Fibroblast of lung (primary cell): ENCODE measurements at regions not wholly inside any gene's neighbourhood (a gene's known extent, or its start where the extent isn't known, plus 50 kb on each side); places are given as distances from the start of the nearest gene placed in this dataset.

ENCODE experiments used
- DNase-seq, 2 donors: peaks; one replicate each; pipeline versions ENCODE4 v3.0.0 to v3.0.0-alpha.2; 2010; ENCODE audit warnings: low read depth in 2 of 2
- H2AFZ ChIP-seq: 2 replicates; pipeline ENCODE4 v1.5.1; 2012; ENCODE audit warnings: low read length, control low read depth, inconsistent platforms
- H3K27ac ChIP-seq: 2 replicates; pipeline ENCODE4 v1.5.1; 2011; ENCODE audit warnings: low read length, control low read depth; ENCODE audit not compliant: insufficient read depth
- H3K27me3 ChIP-seq: 2 replicates; pipeline ENCODE4 v1.5.1; 2011; ENCODE audit warnings: mild to moderate bottlenecking, low read length; ENCODE audit not compliant: control insufficient read depth, insufficient read depth
- H3K36me3 ChIP-seq: 2 replicates; pipeline ENCODE4 v1.5.1; 2011; ENCODE audit warnings: low read length; ENCODE audit not compliant: control insufficient read depth, insufficient read depth
- H3K4me1 ChIP-seq: 2 replicates; pipeline ENCODE4 v1.5.1; 2011; ENCODE audit warnings: low read length; ENCODE audit not compliant: control insufficient read depth, insufficient read depth; ENCODE audit errors: extremely low read depth
- H3K4me2 ChIP-seq: 2 replicates; pipeline ENCODE4 v1.5.1; 2011; ENCODE audit warnings: low read length, control low read depth; ENCODE audit not compliant: insufficient read depth; ENCODE audit errors: extremely low read depth
- H3K4me3 ChIP-seq, 4 experiments: fragments of 200-600 bp in 1 of 4; sonication (generic) in 1 of 4; replicated peaks in 1 of 4; 2 replicates each; pipeline ENCODE4 v1.5.1; 2011 to 2016; ENCODE audit warnings: low read length in 4 of 4, low read depth in 3 of 4, mild to moderate bottlenecking in 3 of 4, control low read depth in 2 of 4, inconsistent platforms in 1 of 4, mixed read lengths in 1 of 4; ENCODE audit not compliant: insufficient read depth in 1 of 4; ENCODE audit errors: control extremely low read depth in 1 of 4
- H3K79me2 ChIP-seq: 2 replicates; pipeline ENCODE4 v1.5.1; 2012; ENCODE audit warnings: mild to moderate bottlenecking, low read length, inconsistent platforms; ENCODE audit not compliant: control insufficient read depth, insufficient read depth
- H3K9ac ChIP-seq: 2 replicates; pipeline ENCODE4 v1.5.1; 2011; ENCODE audit warnings: mild to moderate bottlenecking, low read length, control low read depth; ENCODE audit not compliant: insufficient read depth
- H3K9me3 ChIP-seq: 2 replicates; pipeline ENCODE4 v1.5.1; 2012; ENCODE audit warnings: low read depth, low read length; ENCODE audit not compliant: control insufficient read depth, insufficient read depth
- H4K20me1 ChIP-seq: 2 replicates; pipeline ENCODE4 v1.5.1; 2011; ENCODE audit warnings: low read length; ENCODE audit not compliant: control insufficient read depth, insufficient read depth; ENCODE audit errors: extremely low read depth
- EZH2 ChIP-seq: IDR thresholded peaks from 2 replicates; pipeline ENCODE4 v1.5.1; 2012; ENCODE audit warnings: low read length, control low read depth, mild to moderate bottlenecking; ENCODE audit errors: missing control alignments
- TF ChIP-seq, protein P1 (sequence below), 2 donors: IDR thresholded peaks in 1 of 2; conservative IDR thresholded peaks in 1 of 2; 1 replicate in 1 of 2; 2 replicates in 1 of 2; pipeline ENCODE4 v1.5.1; 2011 to 2012; ENCODE audit warnings: low read length in 2 of 2, control low read depth in 1 of 2, inconsistent platforms in 1 of 2, low read depth in 1 of 2, mild to moderate bottlenecking in 1 of 2

DNA sequence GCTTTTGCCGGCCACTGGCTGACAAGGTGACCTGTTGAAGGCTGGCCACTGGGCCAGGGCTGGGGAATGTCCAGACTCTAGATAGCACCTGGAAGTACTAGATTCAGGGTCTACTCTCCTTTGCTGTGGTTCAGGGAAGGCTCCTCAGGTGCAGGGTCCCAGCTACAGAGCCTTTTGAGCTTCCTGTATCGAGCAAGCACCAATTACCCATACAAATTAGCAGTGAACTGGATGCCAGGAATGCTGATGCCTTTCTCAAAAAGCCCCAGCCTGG, 213.4 kb downstream of the CYP26B1 start:
- no peak overlapping the region for H3K9ac ChIP-seq
- TF ChIP-seq, protein P1, sequence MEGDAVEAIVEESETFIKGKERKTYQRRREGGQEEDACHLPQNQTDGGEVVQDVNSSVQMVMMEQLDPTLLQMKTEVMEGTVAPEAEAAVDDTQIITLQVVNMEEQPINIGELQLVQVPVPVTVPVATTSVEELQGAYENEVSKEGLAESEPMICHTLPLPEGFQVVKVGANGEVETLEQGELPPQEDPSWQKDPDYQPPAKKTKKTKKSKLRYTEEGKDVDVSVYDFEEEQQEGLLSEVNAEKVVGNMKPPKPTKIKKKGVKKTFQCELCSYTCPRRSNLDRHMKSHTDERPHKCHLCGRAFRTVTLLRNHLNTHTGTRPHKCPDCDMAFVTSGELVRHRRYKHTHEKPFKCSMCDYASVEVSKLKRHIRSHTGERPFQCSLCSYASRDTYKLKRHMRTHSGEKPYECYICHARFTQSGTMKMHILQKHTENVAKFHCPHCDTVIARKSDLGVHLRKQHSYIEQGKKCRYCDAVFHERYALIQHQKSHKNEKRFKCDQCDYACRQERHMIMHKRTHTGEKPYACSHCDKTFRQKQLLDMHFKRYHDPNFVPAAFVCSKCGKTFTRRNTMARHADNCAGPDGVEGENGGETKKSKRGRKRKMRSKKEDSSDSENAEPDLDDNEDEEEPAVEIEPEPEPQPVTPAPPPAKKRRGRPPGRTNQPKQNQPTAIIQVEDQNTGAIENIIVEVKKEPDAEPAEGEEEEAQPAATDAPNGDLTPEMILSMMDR (conservative IDR thresholded peaks at IDR 0.05 in 1 of 2, IDR thresholded peaks at IDR 0.05 in 1 of 2; ENCODE audit: low read depth in 1 of 2, low read length in 2 of 2): no peak
- no peaks in the 10 kb centered on the region for H3K79me2 ChIP-seq

DNA sequence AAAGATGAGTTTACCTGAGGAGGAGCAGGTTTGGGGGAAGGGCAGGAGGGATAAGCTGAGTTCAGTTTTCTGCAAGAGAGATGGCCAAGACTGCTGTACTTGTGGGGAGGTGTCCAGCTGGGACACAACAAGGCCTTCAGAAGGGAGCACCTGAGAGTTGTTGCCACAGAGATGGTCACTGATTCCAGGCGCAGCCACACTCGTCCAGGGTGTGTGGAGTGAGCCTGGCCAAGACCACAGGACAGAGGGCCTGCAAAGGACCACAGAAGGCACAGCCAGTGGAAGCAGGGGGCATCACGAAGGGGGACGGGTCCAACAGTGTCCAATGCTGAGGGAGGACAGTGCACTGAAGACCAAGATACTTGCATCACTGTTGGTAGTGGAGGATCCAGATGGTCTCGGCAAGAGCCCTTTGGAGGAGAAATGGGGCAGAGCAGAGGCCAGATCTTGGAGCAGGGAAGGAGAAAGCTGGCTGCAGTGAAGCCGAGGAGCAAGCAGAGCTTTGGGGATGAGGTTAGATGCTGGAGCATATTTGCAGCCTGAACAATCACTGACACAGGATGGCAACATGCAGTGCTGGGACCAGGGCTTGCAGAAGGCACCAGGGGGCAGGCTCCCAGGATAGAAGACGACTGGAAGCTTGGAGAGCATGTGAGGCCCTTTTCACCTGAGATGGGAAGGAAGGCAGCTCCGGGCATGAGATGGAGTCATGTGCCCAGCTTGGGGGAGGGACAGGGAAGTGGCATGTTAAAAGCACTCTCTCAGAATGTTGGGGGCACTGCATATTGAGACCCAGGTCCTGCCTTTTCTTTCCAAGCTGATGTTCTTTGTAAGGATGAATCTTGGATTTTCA, 214.0 kb downstream of the CYP26B1 start:
- TF ChIP-seq, protein P1 (conservative IDR thresholded peaks at IDR 0.05 in 1 of 2, IDR thresholded peaks at IDR 0.05 in 1 of 2; ENCODE audit: low read depth in 1 of 2, low read length in 2 of 2): peak in 1 of 2 donors; percentile 13
- TF ChIP-seq EZH2: no peak
- no peak overlapping the region for H3K4me3 ChIP-seq
- no peak overlapping the region for H3K4me2 ChIP-seq
- no peaks in the 10 kb centered on the region for H3K36me3 ChIP-seq
- no peaks in the 10 kb centered on the region for H4K20me1 ChIP-seq
- no peaks in the 10 kb centered on the region for H3K27me3 ChIP-seq
- H2AFZ ChIP-seq: no peak overlapping the region
- H3K9ac ChIP-seq: no peak overlapping the region
- H3K9me3 ChIP-seq: no peaks in the 10 kb centered on the region
- H3K27ac ChIP-seq: no peak overlapping the region
- H3K4me1 ChIP-seq: peaks cover 3% of the 10 kb centered on the region
- no peaks in the 10 kb centered on the region for H3K79me2 ChIP-seq
- DNase-seq: peak in 1 of 2 donors; percentile 33

More for the DNA sequence above, 213.4 kb downstream of the CYP26B1 start:
- Histone ChIP-seq H3K27me3 (no peaks in the 10 kb centered on the region), H4K20me1 (no peaks in the 10 kb centered on the region), H2AFZ (no peak overlapping the region), H3K36me3 (no peaks in the 10 kb centered on the region), H3K27ac (no peak overlapping the region), H3K4me1 (peaks cover 2% of the 10 kb centered on the region), H3K4me3 (no peak overlapping the region), H3K9me3 (no peaks in the 10 kb centered on the region), H3K4me2 (no peak overlapping the region)
- no peak for DNase-seq

GRCh38 chr2:71932780-71933466, 214.7 kb downstream of the CYP26B1 start:
- DNase-seq: no peak

More at GRCh38 chr2:71932780-71933466, 214.7 kb downstream of the CYP26B1 start:
- no peaks in the 10 kb centered on the region for H3K27me3 ChIP-seq
- H3K9ac ChIP-seq: no peak overlapping the region
- H3K4me3 ChIP-seq: no peak overlapping the region
- no peaks in the 10 kb centered on the region for H4K20me1 ChIP-seq
- TF ChIP-seq EZH2: no peak
- TF ChIP-seq, protein P1 (conservative IDR thresholded peaks at IDR 0.05 in 1 of 2, IDR thresholded peaks at IDR 0.05 in 1 of 2; ENCODE audit: low read depth in 1 of 2, low read length in 2 of 2): no peak
- peaks cover 5% of the 10 kb centered on the region for H3K4me1 ChIP-seq
- H3K79me2 ChIP-seq: no peaks in the 10 kb centered on the region
- no peak overlapping the region for H3K4me2 ChIP-seq
- no peaks in the 10 kb centered on the region for H3K36me3 ChIP-seq
- H2AFZ ChIP-seq: no peak overlapping the region
- H3K9me3 ChIP-seq: no peaks in the 10 kb centered on the region
- no peak overlapping the region for H3K27ac ChIP-seq
